ENCODE measurements at regions not wholly inside any gene's neighbourhood (a gene's known extent, or its start where the extent isn't known, plus 50 kb on each side); places are given as distances from the start of the nearest gene placed in this dataset.

GRCh38 chrX:16469870-16470269 lies 180.1 kb upstream of the S100G start:
- Mint-ChIP-seq H3K4me3 (no peak overlapping the region), H3K36me3 (no peaks in the 10 kb centered on the region), H3K4me1 (no peaks in the 10 kb centered on the region), H3K27ac (no peak overlapping the region), H3K9me3 (no peaks in the 10 kb centered on the region), H3K27me3 (ENCODE audit: low read depth in 2 of 2) (peaks cover 0 to 11% of the 10 kb centered on the region in 2 donors)
- Histone ChIP-seq H3K27me3 (ENCODE audit: control insufficient read depth, insufficient read depth, low read length) (no peaks in the 10 kb centered on the region), H3K36me3 (ENCODE audit: control insufficient read depth, insufficient read depth, low read length) (no peaks in the 10 kb centered on the region), H3K4me1 (ENCODE audit: control insufficient read depth, insufficient read depth, low read length) (no peaks in the 10 kb centered on the region), H3K9me3 (ENCODE audit: control insufficient read depth, insufficient read depth, low read length) (no peaks in the 10 kb centered on the region), H3K4me3 (ENCODE audit: low read length) (no peak overlapping the region), H3K27ac (ENCODE audit: low read length) (no peak overlapping the region)
- DNase-seq = no peak
- intact Hi-C loops (cut with micrococcal nuclease) = no loop called here
- 80% methylated on average over 5 of the region's 5 CpGs for WGBS (ENCODE audit: insufficient coverage)
- no peak for TF ChIP-seq CTCF (IDR thresholded peaks at IDR 0.05)
- ATAC-seq = no peak

GRCh38 chrX:16472345-16472744 lies 177.6 kb upstream of the S100G start:
- ATAC-seq = no peak
- Mint-ChIP-seq H3K27ac (no peak overlapping the region), H3K9me3 (no peaks in the 10 kb centered on the region), H3K4me3 (no peak overlapping the region), H3K36me3 (no peaks in the 10 kb centered on the region), H3K4me1 (no peaks in the 10 kb centered on the region), H3K27me3 (ENCODE audit: low read depth in 2 of 2) (peaks cover 0 to 14% of the 10 kb centered on the region in 2 donors)
- no peaks in the 10 kb centered on the region for H3K27me3 ChIP-seq (ENCODE audit: control insufficient read depth, insufficient read depth, low read length)
- H3K27ac ChIP-seq (ENCODE audit: low read length) = no peak overlapping the region
- H3K4me1 ChIP-seq (ENCODE audit: control insufficient read depth, insufficient read depth, low read length) = no peaks in the 10 kb centered on the region
- WGBS (ENCODE audit: insufficient coverage) = no CpG with 5 or more reads among the region's 1 CpG
- intact Hi-C loops (cut with micrococcal nuclease) = no loop called here
- no peak for TF ChIP-seq CTCF (IDR thresholded peaks at IDR 0.05)
- no peaks in the 10 kb centered on the region for H3K9me3 ChIP-seq (ENCODE audit: control insufficient read depth, insufficient read depth, low read length)
- H3K4me3 ChIP-seq (ENCODE audit: low read length) = no peak overlapping the region
- H3K36me3 ChIP-seq (ENCODE audit: control insufficient read depth, insufficient read depth, low read length) = no peaks in the 10 kb centered on the region
- no peak for DNase-seq

GRCh38 chrX:16474511-16474910 lies 175.4 kb upstream of the S100G start:
- TF ChIP-seq CTCF (IDR thresholded peaks at IDR 0.05) = no peak
- Mint-ChIP-seq H3K4me1 (no peaks in the 10 kb centered on the region), H3K36me3 (no peaks in the 10 kb centered on the region), H3K27ac (no peak overlapping the region), H3K27me3 (ENCODE audit: low read depth in 2 of 2) (peaks cover 0 to 18% of the 10 kb centered on the region in 2 donors), H3K9me3 (no peaks in the 10 kb centered on the region), H3K4me3 (no peak overlapping the region)
- WGBS (ENCODE audit: insufficient coverage) = 94% methylated on average over 4 of the region's 4 CpGs
- DNase-seq (no peak), ATAC-seq (no peak)
- Histone ChIP-seq H3K4me1 (ENCODE audit: control insufficient read depth, insufficient read depth, low read length) (no peaks in the 10 kb centered on the region), H3K36me3 (ENCODE audit: control insufficient read depth, insufficient read depth, low read length) (no peaks in the 10 kb centered on the region), H3K9me3 (ENCODE audit: control insufficient read depth, insufficient read depth, low read length) (no peaks in the 10 kb centered on the region), H3K27ac (ENCODE audit: low read length) (no peak overlapping the region), H3K4me3 (ENCODE audit: low read length) (no peak overlapping the region), H3K27me3 (ENCODE audit: control insufficient read depth, insufficient read depth, low read length) (no peaks in the 10 kb centered on the region)
- intact Hi-C loops (cut with micrococcal nuclease) = no loop called here

GRCh38 chrX:16476009-16476408 lies 173.9 kb upstream of the S100G start:
- no peak for DNase-seq
- Mint-ChIP-seq H3K9me3 (no peaks in the 10 kb centered on the region), H3K36me3 (no peaks in the 10 kb centered on the region), H3K4me3 (no peak overlapping the region), H3K27me3 (ENCODE audit: low read depth in 2 of 2) (peaks cover 0 to 18% of the 10 kb centered on the region in 2 donors), H3K27ac (no peak overlapping the region), H3K4me1 (no peaks in the 10 kb centered on the region)
- intact Hi-C loops (cut with micrococcal nuclease) = no loop called here
- Histone ChIP-seq H3K27ac (ENCODE audit: low read length) (no peak overlapping the region), H3K27me3 (ENCODE audit: control insufficient read depth, insufficient read depth, low read length) (no peaks in the 10 kb centered on the region), H3K4me3 (ENCODE audit: low read length) (no peak overlapping the region), H3K36me3 (ENCODE audit: control insufficient read depth, insufficient read depth, low read length) (no peaks in the 10 kb centered on the region), H3K4me1 (ENCODE audit: control insufficient read depth, insufficient read depth, low read length) (no peaks in the 10 kb centered on the region), H3K9me3 (ENCODE audit: control insufficient read depth, insufficient read depth, low read length) (no peaks in the 10 kb centered on the region)
- no peak for ATAC-seq
- WGBS (ENCODE audit: insufficient coverage) = 95% methylated on average over 3 of the region's 8 CpGs
- TF ChIP-seq CTCF (IDR thresholded peaks at IDR 0.05) = no peak
